Neural cell (in vitro differentiated cells): ENCODE measurements at regions not wholly inside any gene's neighbourhood (a gene's known extent, or its start where the extent isn't known, plus 50 kb on each side); places are given as distances from the start of the nearest gene placed in this dataset.

ENCODE experiments used
- CTCF ChIP-seq: fragments of 450-650 bp; IDR thresholded peaks from 2 replicates; pipeline ENCODE4 v1.5.1; 2014; ENCODE audit warnings: antibody characterized with exemption, mild to moderate bottlenecking, moderate library complexity; ENCODE audit not compliant: poor library complexity, severe bottlenecking
- EP300 ChIP-seq: fragments of 450-650 bp; conservative IDR thresholded peaks from 2 replicates; pipeline ENCODE4 v1.6.1; 2014; ENCODE audit warnings: antibody characterized with exemption, mild to moderate bottlenecking, moderate library complexity; ENCODE audit not compliant: poor library complexity, severe bottlenecking
- EZH2 ChIP-seq: fragments of 200-600, 300-800 bp; shearing (Covaris generic), sonication (generic); IDR thresholded peaks from 2 replicates; pipeline ENCODE4 v1.6.1; 2014; ENCODE audit warnings: antibody characterized with exemption, low read length, borderline replicate concordance, mild to moderate bottlenecking; ENCODE audit not compliant: insufficient read depth, poor library complexity, severe bottlenecking
- MXI1 ChIP-seq: fragments of 450-650 bp; conservative IDR thresholded peaks from 2 replicates; pipeline ENCODE4 v1.6.1; 2014; ENCODE audit warnings: antibody characterized with exemption, mild to moderate bottlenecking; ENCODE audit not compliant: poor library complexity, severe bottlenecking
- POLR2AphosphoS5 ChIP-seq: IDR thresholded peaks from 2 replicates; pipeline ENCODE4 v1.6.1; 2012
- RAD21 ChIP-seq: fragments of 450-650 bp; conservative IDR thresholded peaks from 2 replicates; pipeline ENCODE4 v1.6.1; 2014; ENCODE audit warnings: antibody characterized with exemption, mild to moderate bottlenecking, moderate library complexity
- SMC3 ChIP-seq: fragments of 450-650 bp; conservative IDR thresholded peaks from 2 replicates; pipeline ENCODE4 v1.6.1; 2014; ENCODE audit warnings: antibody characterized with exemption, mild to moderate bottlenecking, moderate library complexity; ENCODE audit not compliant: poor library complexity

- TF ChIP-seq EZH2 (no peak), RAD21 (no peak), CTCF (no peak), EP300 (no peak), SMC3 (no peak), POLR2AphosphoS5 (no peak), MXI1 (no peak)
Measured at GRCh38 chr1:194118086-194118485, 931.7 kb upstream of the B3GALT2 start.
